Ectodermal cell (in vitro differentiated cells): ENCODE measurements at regions not wholly inside any gene's neighbourhood (a gene's known extent, or its start where the extent isn't known, plus 50 kb on each side); places are given as distances from the start of the nearest gene placed in this dataset.
"Not testable (repeated sequence)": the region's sequence is repeated elsewhere in the genome, so short reads cannot be mapped to it uniquely, and the experiment has no call there.

ENCODE experiments used
- H3K27ac ChIP-seq: 2 replicates; pipeline ENCODE4 v1.7.0; 2013; ENCODE audit warnings: mild to moderate bottlenecking, low read depth, low read length; ENCODE audit not compliant: insufficient read depth, poor library complexity, severe bottlenecking
- H3K27me3 ChIP-seq: 2 replicates; pipeline ENCODE4 v1.7.0; 2013; ENCODE audit warnings: mild to moderate bottlenecking, low read length; ENCODE audit not compliant: insufficient read depth, control insufficient read depth, poor library complexity, severe bottlenecking
- H3K36me3 ChIP-seq: one replicate; pipeline ENCODE4 v1.7.0; 2013; ENCODE audit warnings: low read length; ENCODE audit not compliant: control insufficient read depth, insufficient read depth
- H3K4me1 ChIP-seq: one replicate; pipeline ENCODE4 v1.7.0; 2013; ENCODE audit warnings: low read length; ENCODE audit not compliant: control insufficient read depth, insufficient read depth
- H3K4me3 ChIP-seq: 2 replicates; pipeline ENCODE4 v1.7.0; 2013; ENCODE audit warnings: low read depth, low read length, control low read depth; ENCODE audit not compliant: insufficient read depth
- H3K9me3 ChIP-seq: 2 replicates; pipeline ENCODE4 v1.7.0; 2013; ENCODE audit warnings: mild to moderate bottlenecking, low read length, moderate library complexity; ENCODE audit not compliant: control insufficient read depth
- WGBS, 2 experiments: methylation state at CpG; one replicate each; pipeline ENCODE4 v1.1.7; 2013; ENCODE audit warnings: missing lambda C conversion rate in 2 of 2; 5-methylcytosine and 5-hydroxymethylcytosine counted together

- WGBS, 2 experiments: 98 to 99% methylated on average over 3 of the region's 3 CpGs
- Histone ChIP-seq H3K4me3 (no peak overlapping the region), H3K9me3 (peaks cover 2% of the 10 kb centered on the region)
Measured at GRCh38 chr14:22344673-22345072, 244.4 kb downstream of the DAD1 start.

GRCh38 chr14:22344209-22344608 is 244.8 kb downstream of the DAD1 start:
- not testable (repeated sequence) for H3K27ac ChIP-seq, H3K27me3 ChIP-seq, H3K4me1 ChIP-seq, H3K4me3 ChIP-seq, H3K36me3 ChIP-seq, H3K9me3 ChIP-seq
- 90 to 93% methylated on average over 4 of the region's 4 CpGs for WGBS, 2 experiments

More at GRCh38 chr14:22344673-22345072, 244.4 kb downstream of the DAD1 start:
- H3K36me3 ChIP-seq: no peaks in the 10 kb centered on the region
- no peak overlapping the region for H3K27ac ChIP-seq
- H3K27me3 ChIP-seq: no peaks in the 10 kb centered on the region
- no peaks in the 10 kb centered on the region for H3K4me1 ChIP-seq

GRCh38 chr14:22341049-22341448 is 248.0 kb downstream of the DAD1 start:
- no peaks in the 10 kb centered on the region for H3K27me3 ChIP-seq
- no peaks in the 10 kb centered on the region for H3K4me1 ChIP-seq
- no peaks in the 10 kb centered on the region for H3K36me3 ChIP-seq
- peaks cover 2% of the 10 kb centered on the region for H3K9me3 ChIP-seq
- WGBS, 2 experiments: 90 to 93% methylated on average over 2 to 3 of the region's 3 CpGs
- no peak overlapping the region for H3K27ac ChIP-seq
- H3K4me3 ChIP-seq: no peak overlapping the region

GRCh38 chr14:22338917-22339715 is 249.9 kb downstream of the DAD1 start:
- H3K4me1 ChIP-seq: peaks cover under 1% of the 10 kb centered on the region

GRCh38 chr14:22338381-22338780 is 250.6 kb downstream of the DAD1 start:
- H3K4me3 ChIP-seq: no peak overlapping the region
- WGBS, 2 experiments: 93 to 95% methylated on average over 4 of the region's 5 CpGs
- no peaks in the 10 kb centered on the region for H3K36me3 ChIP-seq

More at GRCh38 chr14:22338917-22339715, 249.9 kb downstream of the DAD1 start:
- Histone ChIP-seq H3K27me3 (no peaks in the 10 kb centered on the region), H3K9me3 (no peaks in the 10 kb centered on the region), H3K36me3 (no peaks in the 10 kb centered on the region), H3K4me3 (no peak overlapping the region), H3K27ac (no peak overlapping the region)
- WGBS, 2 experiments: 88 to 89% methylated on average over 8 of the region's 8 CpGs

GRCh38 chr14:22337938-22338337 is 251.1 kb downstream of the DAD1 start:
- Histone ChIP-seq H3K4me3 (no peak overlapping the region), H3K27me3 (no peaks in the 10 kb centered on the region), H3K27ac (no peak overlapping the region), H3K9me3 (no peaks in the 10 kb centered on the region), H3K4me1 (peaks cover 3% of the 10 kb centered on the region), H3K36me3 (no peaks in the 10 kb centered on the region)
- 92 to 94% methylated on average over 3 of the region's 3 CpGs for WGBS, 2 experiments

More at GRCh38 chr14:22338381-22338780, 250.6 kb downstream of the DAD1 start:
- H3K27me3 ChIP-seq: no peaks in the 10 kb centered on the region
- no peak overlapping the region for H3K27ac ChIP-seq
- H3K4me1 ChIP-seq: peaks cover 3% of the 10 kb centered on the region
- H3K9me3 ChIP-seq: no peaks in the 10 kb centered on the region

- Histone ChIP-seq H3K36me3 (no peaks in the 10 kb centered on the region), H3K27ac (no peak overlapping the region), H3K4me1 (peaks cover 3% of the 10 kb centered on the region), H3K27me3 (no peaks in the 10 kb centered on the region), H3K4me3 (no peak overlapping the region), H3K9me3 (no peaks in the 10 kb centered on the region)
- WGBS, 2 experiments: 92 to 100% methylated on average over 1 of the region's 1 CpG
Measured at GRCh38 chr14:22337521-22337920, 251.5 kb downstream of the DAD1 start.

- 91 to 95% methylated on average over 6 of the region's 6 CpGs for WGBS, 2 experiments
- Histone ChIP-seq H3K4me1 (peaks cover 6% of the 10 kb centered on the region), H3K27ac (no peak overlapping the region), H3K9me3 (no peaks in the 10 kb centered on the region), H3K4me3 (no peak overlapping the region), H3K36me3 (no peaks in the 10 kb centered on the region), H3K27me3 (no peaks in the 10 kb centered on the region)
Measured at GRCh38 chr14:22336031-22336430, 253.0 kb downstream of the DAD1 start.

- no peak overlapping the region for H3K27ac ChIP-seq
Measured at GRCh38 chr14:22334627-22335026, 254.4 kb downstream of the DAD1 start.

GRCh38 chr14:22334275-22334577 is 254.8 kb downstream of the DAD1 start:
- WGBS, 2 experiments: 50 to 69% methylated on average over 2 of the region's 4 CpGs
- H3K9me3 ChIP-seq: no peaks in the 10 kb centered on the region
- no peak overlapping the region for H3K4me3 ChIP-seq
- H3K27ac ChIP-seq: no peak overlapping the region
- no peaks in the 10 kb centered on the region for H3K36me3 ChIP-seq
- peaks cover 6% of the 10 kb centered on the region for H3K4me1 ChIP-seq
- no peaks in the 10 kb centered on the region for H3K27me3 ChIP-seq

More at GRCh38 chr14:22334627-22335026, 254.4 kb downstream of the DAD1 start:
- Histone ChIP-seq H3K36me3 (no peaks in the 10 kb centered on the region), H3K4me1 (peaks cover 6% of the 10 kb centered on the region), H3K4me3 (no peak overlapping the region), H3K27me3 (no peaks in the 10 kb centered on the region), H3K9me3 (no peaks in the 10 kb centered on the region)
- whole genome bisulfite sequencing, 2 experiments: 82 to 87% methylated on average over 4 of the region's 4 CpGs
